Endothelial cell of umbilical vein (primary cell): ENCODE measurements at regions not wholly inside any gene's neighbourhood (a gene's known extent, or its start where the extent isn't known, plus 50 kb on each side); places are given as distances from the start of the nearest gene placed in this dataset.

ENCODE experiments used
- CTCF ChIP-seq, 2 donors: IDR thresholded peaks; 1 replicate in 1 of 2; 2 replicates in 1 of 2; pipeline ENCODE4 v1.5.1; 2011; ENCODE audit warnings: low read length in 2 of 2, mild to moderate bottlenecking in 2 of 2, moderate library complexity in 2 of 2, control low read depth in 1 of 2, inconsistent platforms in 1 of 2, low read depth in 1 of 2; ENCODE audit not compliant: insufficient read depth in 1 of 2; ENCODE audit errors: extremely low read depth in 1 of 2
- EZH2 ChIP-seq: IDR thresholded peaks from 2 replicates; pipeline ENCODE4 v1.6.1; 2012; ENCODE audit warnings: borderline replicate concordance, low read depth, mild to moderate bottlenecking, moderate library complexity, low read length, inconsistent platforms; ENCODE audit not compliant: severe bottlenecking
- FOS ChIP-seq: IDR thresholded peaks from 2 replicates; pipeline ENCODE4 v1.6.1; 2011; ENCODE audit warnings: mild to moderate bottlenecking, low read length, moderate library complexity, borderline replicate concordance; ENCODE audit not compliant: insufficient read depth
- JUN ChIP-seq: IDR thresholded peaks from 2 replicates; pipeline ENCODE4 v1.6.1; 2011; ENCODE audit warnings: borderline replicate concordance, low read depth; ENCODE audit not compliant: insufficient read length, insufficient read depth
- MYC ChIP-seq: IDR thresholded peaks from one replicate; pipeline ENCODE4 v1.6.1; 2011; ENCODE audit warnings: mild to moderate bottlenecking, low read depth, low read length
- POLR2A ChIP-seq: IDR thresholded peaks from 2 replicates; pipeline ENCODE4 v1.6.1; 2012; ENCODE audit warnings: low read depth, mild to moderate bottlenecking, control low read depth, low read length
- POLR2AphosphoS5 ChIP-seq: IDR thresholded peaks from 2 replicates; pipeline ENCODE4 v1.6.1; 2012; ENCODE audit warnings: low read depth, mild to moderate bottlenecking, control low read depth, low read length, moderate library complexity; ENCODE audit not compliant: insufficient read depth
- TF ChIP-seq, protein P1 (sequence below): IDR thresholded peaks from 2 replicates; pipeline ENCODE4 v1.6.1; 2011; ENCODE audit not compliant: insufficient read depth, insufficient read length

- TF ChIP-seq EZH2 (no peak), CTCF (IDR thresholded peaks at IDR 0.05; ENCODE audit: extremely low read depth in 1 of 2, insufficient read depth in 1 of 2, low read depth in 1 of 2, low read length in 2 of 2) (no peak), FOS (no peak), POLR2A (no peak), MYC (no peak), POLR2AphosphoS5 (no peak), JUN (no peak)
- TF ChIP-seq, protein P1, sequence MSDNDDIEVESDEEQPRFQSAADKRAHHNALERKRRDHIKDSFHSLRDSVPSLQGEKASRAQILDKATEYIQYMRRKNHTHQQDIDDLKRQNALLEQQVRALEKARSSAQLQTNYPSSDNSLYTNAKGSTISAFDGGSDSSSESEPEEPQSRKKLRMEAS = no peak
Observed at GRCh38 chr17:28258347-28258887, 60.6 kb upstream of the TMEM97 start.
